Gastroesophageal sphincter (tissue), 3 donors: ENCODE measurements at regions not wholly inside any gene's neighbourhood (a gene's known extent, or its start where the extent isn't known, plus 50 kb on each side); places are given as distances from the start of the nearest gene placed in this dataset.

ENCODE experiments used
- EP300 ChIP-seq: sonication (generic); formaldehyde crosslinking; IDR thresholded peaks from one replicate; pipeline ENCODE4 v1.6.1; 2017; ENCODE audit warnings: antibody characterized with exemption, mild to moderate bottlenecking
- TF ChIP-seq, protein P1 (sequence below), 4 experiments: fragments of 200-600 bp in 2 of 4; fragments of 450-650 bp in 2 of 4; sonication (generic) in 1 of 4; IDR thresholded peaks; one replicate each; pipeline ENCODE4 v1.5.1; 2017 to 2019; ENCODE audit warnings: antibody characterized with exemption in 4 of 4, mild to moderate bottlenecking in 2 of 4, moderate library complexity in 2 of 4

GRCh38 chr21:38591218-38591537 is 92.9 kb upstream of the ERG start:
- TF ChIP-seq, protein P1, sequence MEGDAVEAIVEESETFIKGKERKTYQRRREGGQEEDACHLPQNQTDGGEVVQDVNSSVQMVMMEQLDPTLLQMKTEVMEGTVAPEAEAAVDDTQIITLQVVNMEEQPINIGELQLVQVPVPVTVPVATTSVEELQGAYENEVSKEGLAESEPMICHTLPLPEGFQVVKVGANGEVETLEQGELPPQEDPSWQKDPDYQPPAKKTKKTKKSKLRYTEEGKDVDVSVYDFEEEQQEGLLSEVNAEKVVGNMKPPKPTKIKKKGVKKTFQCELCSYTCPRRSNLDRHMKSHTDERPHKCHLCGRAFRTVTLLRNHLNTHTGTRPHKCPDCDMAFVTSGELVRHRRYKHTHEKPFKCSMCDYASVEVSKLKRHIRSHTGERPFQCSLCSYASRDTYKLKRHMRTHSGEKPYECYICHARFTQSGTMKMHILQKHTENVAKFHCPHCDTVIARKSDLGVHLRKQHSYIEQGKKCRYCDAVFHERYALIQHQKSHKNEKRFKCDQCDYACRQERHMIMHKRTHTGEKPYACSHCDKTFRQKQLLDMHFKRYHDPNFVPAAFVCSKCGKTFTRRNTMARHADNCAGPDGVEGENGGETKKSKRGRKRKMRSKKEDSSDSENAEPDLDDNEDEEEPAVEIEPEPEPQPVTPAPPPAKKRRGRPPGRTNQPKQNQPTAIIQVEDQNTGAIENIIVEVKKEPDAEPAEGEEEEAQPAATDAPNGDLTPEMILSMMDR (IDR thresholded peaks at IDR 0.05): no peak
- no peak for TF ChIP-seq EP300
